H1 (cell line): ENCODE measurements at regions not wholly inside any gene's neighbourhood (a gene's known extent, or its start where the extent isn't known, plus 50 kb on each side); places are given as distances from the start of the nearest gene placed in this dataset.

Source experiments
- BRCA1 ChIP-seq: IDR thresholded peaks from 2 replicates; pipeline ENCODE4 v1.6.1; 2012; ENCODE audit warnings: low read depth, low read length, improper control_type of control experiment
- CEBPB ChIP-seq: IDR thresholded peaks from 2 replicates; pipeline ENCODE4 v1.6.1; 2012; ENCODE audit warnings: low read depth, low read length
- CHD7 ChIP-seq: fragments of 300-600 bp; sonication (generic); IDR thresholded peaks from 2 replicates; pipeline ENCODE4 v1.7.1; 2012; ENCODE audit warnings: low read length, moderate library complexity, mild to moderate bottlenecking, inconsistent platforms; ENCODE audit not compliant: insufficient replicate concordance
- MAFK ChIP-seq: IDR thresholded peaks from 2 replicates; pipeline ENCODE4 v1.6.1; 2012; ENCODE audit warnings: low read depth, mild to moderate bottlenecking, improper control_type of control experiment, low read length
- SP4 ChIP-seq: IDR thresholded peaks from 2 replicates; pipeline ENCODE4 v1.6.1; 2012; ENCODE audit warnings: low read length, inconsistent platforms
- TCF12 ChIP-seq: IDR thresholded peaks from 2 replicates; pipeline ENCODE4 v1.6.1; 2011; ENCODE audit warnings: low read depth, mild to moderate bottlenecking, low read length

- TF ChIP-seq CHD7, result no peak
- no peak for TF ChIP-seq TCF12
- no peak for TF ChIP-seq CEBPB
- no peak for TF ChIP-seq BRCA1
- no peak for TF ChIP-seq SP4
- no peak for TF ChIP-seq MAFK
Measured at GRCh38 chr9:1469996-1470395, 419.8 kb downstream of the DMRT2 start (continued).
